HG02759 (cell line): ENCODE measurements at regions not wholly inside any gene's neighbourhood (a gene's known extent, or its start where the extent isn't known, plus 50 kb on each side); places are given as distances from the start of the nearest gene placed in this dataset.
"Not testable (repeated sequence)": the region's sequence is repeated elsewhere in the genome, so short reads cannot be mapped to it uniquely, and the experiment has no call there.

Experiments
- ATAC-seq: cut with Tn5 transposase; IDR thresholded peaks from one replicate; pipeline ENCODE4 v1.9.1; 2021; ENCODE audit warnings: mild to moderate bottlenecking, moderate library complexity; ENCODE audit not compliant: unreplicated experiment

DNA sequence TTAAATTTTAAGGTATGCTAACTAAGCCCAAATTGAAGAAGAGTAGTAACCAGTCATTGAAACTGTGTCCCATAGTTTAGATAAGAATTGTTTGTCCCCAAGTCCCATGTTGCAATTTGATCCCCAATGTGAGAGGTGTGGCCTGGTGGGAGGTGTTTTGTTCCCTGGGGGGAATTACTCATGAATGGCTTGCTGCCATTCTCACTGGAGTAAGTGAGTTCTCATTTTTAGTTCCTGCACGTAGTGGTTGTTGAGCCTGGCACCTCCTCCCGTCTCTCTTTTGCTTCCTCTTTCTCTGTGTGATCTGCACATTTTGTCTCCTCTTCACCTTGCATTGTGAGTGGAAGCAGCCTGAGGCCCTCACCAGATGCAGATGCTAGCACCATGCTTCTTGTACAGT, 1271.0 kb downstream of the NSUN3 start:
- ATAC-seq, result no peak

DNA sequence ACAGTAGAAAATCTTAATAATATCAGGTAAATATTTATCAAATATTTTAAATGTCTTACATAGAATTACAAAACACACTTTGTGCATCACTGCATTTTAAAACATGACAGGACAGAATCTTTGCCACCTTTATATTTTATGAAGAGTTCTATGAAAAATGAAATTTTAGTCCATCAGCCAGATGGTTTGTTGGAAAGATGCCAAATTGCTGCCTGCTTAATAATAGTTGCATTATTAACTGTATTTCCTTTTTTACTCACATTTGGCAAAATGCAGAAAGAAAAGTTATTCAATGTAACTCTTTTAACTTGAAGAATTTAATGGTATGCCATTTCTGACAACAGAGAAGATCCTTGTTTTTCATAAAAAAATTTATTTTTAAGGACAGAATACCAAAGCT, 1271.6 kb downstream of the NSUN3 start:
- ATAC-seq, result no peak

GRCh38 chr3:95335517-95335916, 1272.7 kb downstream of the NSUN3 start:
- no peak for ATAC-seq

DNA sequence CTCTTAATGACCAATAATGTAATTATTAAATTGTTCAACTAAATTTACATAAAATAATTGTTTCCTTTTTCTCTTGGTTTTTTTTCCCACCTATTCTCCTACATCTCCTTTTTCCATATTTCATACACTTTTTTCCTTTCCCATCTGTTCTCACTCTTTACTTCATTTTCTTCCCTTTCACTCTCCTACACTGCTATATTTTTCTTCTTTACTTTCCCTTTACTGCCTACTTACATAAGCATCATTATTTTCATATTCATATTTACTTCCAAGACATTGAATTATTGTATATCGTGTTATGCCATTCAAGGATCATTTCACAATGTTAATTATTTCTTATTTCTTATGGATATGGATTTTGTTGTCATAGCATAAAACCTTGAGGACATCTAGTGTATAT, 1275.6 kb downstream of the NSUN3 start:
- ATAC-seq, result no peak

- no peak for ATAC-seq
Measured at GRCh38 chr3:95341314-95341713, 1278.5 kb downstream of the NSUN3 start.

- ATAC-seq, result no peak
Measured at GRCh38 chr3:95343228-95343627, 1280.4 kb downstream of the NSUN3 start.

- ATAC-seq, result no peak
Measured at GRCh38 chr3:95343767-95344166, 1280.9 kb downstream of the NSUN3 start.

GRCh38 chr3:95347936-95348335, 1285.1 kb downstream of the NSUN3 start:
- ATAC-seq, result not testable (repeated sequence)

- ATAC-seq, result no peak
Measured at GRCh38 chr3:95348879-95349278, 1286.0 kb downstream of the NSUN3 start.

- ATAC-seq, result no peak
Measured at GRCh38 chr3:95350049-95350448, 1287.2 kb downstream of the NSUN3 start.

DNA sequence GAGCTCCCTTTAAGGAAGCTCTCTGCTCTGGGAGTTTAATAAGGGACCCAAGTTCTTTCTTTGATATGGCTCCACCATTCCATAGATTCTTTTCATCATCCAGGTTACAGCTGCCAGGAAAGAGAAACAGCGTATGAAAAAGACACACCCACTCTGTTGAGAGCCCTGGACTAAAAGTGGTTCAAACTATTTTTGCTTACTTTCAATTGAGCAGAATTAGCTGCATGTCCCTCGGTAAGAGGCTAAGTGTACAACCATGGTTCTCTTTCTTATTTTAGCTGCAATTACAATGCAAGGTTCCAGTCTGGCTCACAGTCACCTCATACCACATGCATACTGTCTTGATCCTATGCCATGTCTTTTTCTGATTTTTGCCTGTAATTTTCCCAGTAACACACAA, 1288.3 kb downstream of the NSUN3 start:
- ATAC-seq, result peak; percentile 69

DNA sequence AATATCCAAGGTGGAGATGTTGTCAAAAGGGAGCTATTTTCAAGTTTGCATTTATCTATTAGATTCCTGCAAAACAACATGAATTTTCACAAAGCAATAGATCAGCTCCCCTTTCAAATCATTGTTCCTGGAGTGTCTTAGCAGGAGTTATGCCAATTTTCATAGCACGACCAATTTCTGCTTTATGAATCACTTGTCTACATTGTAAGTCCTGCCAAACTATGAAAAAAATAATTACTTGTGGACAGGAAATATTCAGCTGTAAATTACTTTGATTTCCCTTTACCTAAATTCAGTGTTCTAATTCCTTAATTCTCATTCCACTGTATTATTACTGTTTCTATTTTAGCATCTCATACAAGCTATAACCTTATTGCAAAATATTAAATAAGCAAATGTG, 1289.6 kb downstream of the NSUN3 start:
- no peak for ATAC-seq

DNA sequence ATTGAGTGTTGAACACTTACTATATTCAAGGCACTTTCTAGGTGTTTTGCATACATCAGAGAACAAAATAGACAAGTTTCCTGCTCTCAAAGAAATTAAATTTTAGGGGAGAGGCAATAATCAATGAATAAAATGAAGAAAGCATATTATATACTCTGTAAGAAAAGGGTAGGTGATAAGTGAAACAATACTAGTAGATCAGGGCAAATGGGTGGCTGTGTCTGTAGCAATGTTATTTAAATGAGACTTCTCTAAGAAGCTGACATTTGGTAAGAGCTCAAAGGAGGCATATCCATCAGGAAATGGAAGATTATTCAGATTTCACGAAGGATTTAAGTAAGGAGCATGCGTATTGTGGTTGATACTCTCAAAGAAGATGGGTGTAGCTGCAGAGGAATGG, 1291.6 kb downstream of the NSUN3 start:
- no peak for ATAC-seq

GRCh38 chr3:95356764-95357501, 1294.1 kb downstream of the NSUN3 start:
- ATAC-seq, result peak; percentile 72

DNA sequence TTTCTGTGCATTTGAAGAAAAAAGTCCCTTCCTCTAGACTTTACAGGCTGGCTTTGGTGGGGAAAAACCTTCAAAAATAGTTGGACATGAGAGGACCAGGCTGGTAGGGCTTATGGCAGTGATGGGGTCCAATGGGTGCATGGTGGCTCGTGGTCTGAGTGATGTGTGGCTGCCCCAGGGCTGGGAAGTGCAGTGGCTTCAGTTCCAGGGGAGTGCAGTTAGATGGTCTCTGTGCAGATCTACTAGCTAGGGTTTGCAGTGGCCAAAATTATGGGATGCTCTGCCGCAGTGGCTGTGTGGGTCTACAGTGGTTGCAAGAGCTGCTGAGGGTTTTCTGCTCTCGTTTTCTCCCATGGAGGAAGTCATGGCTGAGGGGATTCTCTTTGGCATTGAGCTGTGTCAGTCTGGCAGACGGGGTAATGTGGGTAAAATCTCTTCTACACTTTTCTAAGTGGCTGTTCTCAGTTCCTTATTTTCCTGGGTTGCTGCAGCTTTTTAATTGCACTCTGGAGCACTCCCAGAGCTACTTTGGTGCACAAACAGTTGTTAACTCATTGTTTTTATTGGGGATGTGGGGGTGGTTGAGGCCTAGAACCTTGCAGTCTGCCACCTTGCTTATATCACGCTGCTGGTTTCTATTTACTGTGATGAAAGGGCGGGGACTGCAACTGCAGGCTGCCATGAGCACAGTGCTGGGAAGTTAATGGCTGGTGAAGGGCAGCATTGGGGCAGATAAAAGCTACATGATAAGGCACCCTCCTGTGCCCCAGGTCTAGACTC, 1324.6 kb downstream of the NSUN3 start:
- ATAC-seq, result peak; percentile 90

- no peak for ATAC-seq
Measured at GRCh38 chr3:95389725-95390313, 1327.0 kb downstream of the NSUN3 start.

DNA sequence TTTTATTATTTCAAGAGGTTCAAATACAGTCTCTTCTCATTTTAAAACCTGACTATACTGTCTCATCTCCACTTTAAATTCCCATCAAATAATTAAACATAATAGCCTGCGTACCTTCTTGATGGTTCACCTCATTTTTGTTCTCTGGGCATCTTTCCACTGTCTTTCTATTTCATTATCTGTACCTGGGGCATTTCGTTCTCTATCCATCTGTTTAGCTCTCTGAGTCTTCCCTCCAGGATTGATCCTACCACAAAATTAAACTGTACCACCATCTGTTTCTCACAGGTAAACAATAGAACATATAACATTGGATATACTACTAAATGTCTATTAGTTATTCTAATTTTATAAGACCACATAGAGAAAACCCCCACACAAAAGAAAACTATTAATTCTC, 1331.4 kb downstream of the NSUN3 start:
- no peak for ATAC-seq

DNA sequence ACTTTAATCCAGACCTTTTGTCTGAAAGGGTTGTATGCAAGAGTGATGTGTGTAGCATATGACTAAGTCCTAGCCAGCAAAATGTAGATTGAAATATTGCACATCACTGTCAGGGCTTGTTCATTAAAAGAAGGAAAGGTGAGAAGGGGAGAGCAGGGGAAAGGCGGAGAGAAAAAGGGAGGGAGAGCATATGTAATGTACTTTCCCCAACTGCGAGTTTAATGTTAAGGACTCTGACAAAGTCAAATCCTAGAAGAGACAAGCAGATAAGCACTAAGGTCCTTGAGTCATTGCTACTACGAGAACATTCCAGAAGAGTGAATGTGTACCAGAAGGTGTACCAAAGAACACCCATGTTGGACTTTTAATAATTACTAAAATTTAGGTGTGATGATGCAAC, 1336.7 kb downstream of the NSUN3 start:
- ATAC-seq, result no peak

GRCh38 chr3:95401693-95402092, 1338.8 kb downstream of the NSUN3 start:
- no peak for ATAC-seq

DNA sequence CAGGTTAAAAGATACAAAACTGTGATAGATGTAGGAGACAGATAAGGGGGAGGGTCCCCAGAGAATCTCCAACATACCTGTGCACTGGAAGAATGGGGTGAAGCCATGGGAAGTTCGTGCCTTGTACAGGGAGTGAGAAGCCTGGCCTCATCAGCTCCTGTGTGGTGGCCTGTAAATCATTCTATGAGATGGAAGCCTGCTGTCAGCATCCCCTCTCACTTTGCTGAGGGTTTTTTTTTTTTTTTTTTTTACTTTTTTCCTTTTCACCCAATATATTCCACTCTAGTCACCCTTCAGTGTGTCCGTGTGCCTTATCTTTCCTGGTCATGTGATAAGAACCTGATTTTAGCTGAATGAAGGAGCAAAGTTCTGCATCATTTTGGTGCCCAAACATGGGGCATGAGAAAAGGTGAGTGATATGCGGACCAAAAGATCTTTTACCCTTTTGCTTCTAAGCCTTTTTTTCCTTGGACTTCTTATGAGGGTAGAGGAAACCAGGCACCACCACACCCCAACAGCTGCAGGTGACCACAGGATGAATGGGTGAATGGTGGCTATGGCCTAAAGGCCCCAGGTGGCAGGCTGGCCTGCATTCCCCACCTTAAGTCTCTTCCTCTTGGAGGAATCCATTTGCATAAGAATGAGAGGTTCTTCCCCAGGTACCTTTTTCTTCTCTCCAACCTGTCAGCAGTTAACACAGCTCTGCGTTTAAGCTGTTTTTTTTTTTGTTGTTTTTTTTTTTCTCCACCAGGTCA, 1345.0 kb downstream of the NSUN3 start:
- no peak for ATAC-seq

- no peak for ATAC-seq
Measured at GRCh38 chr3:95408464-95408862, 1345.6 kb downstream of the NSUN3 start.
